Thyroid gland (tissue), 4 donors: ENCODE measurements at regions not wholly inside any gene's neighbourhood (a gene's known extent, or its start where the extent isn't known, plus 50 kb on each side); places are given as distances from the start of the nearest gene placed in this dataset.

Source experiments
- DNase-seq, 2 donors: peaks; one replicate each; pipeline ENCODE4 v3.0.0-alpha.2; 2019
- H3K27ac ChIP-seq, 3 donors: fragments of 200-600 bp; sonication (generic); 1 replicate in 2 of 3; 2 replicates in 1 of 3; pipeline ENCODE4 v1.5.1; 2016 to 2019; ENCODE audit warnings: mild to moderate bottlenecking in 1 of 3, moderate library complexity in 1 of 3
- H3K27me3 ChIP-seq: fragments of 200-600 bp; sonication (generic); one replicate; pipeline ENCODE4 v1.5.1; 2019
- H3K36me3 ChIP-seq, 2 donors: fragments of 200-600 bp; sonication (generic); one replicate each; pipeline ENCODE4 v1.5.1; 2016 to 2019
- H3K4me1 ChIP-seq, 2 donors: fragments of 200-600 bp; sonication (generic); one replicate each; pipeline ENCODE4 v1.5.1; 2017 to 2019
- H3K4me3 ChIP-seq, 3 donors: fragments of 200-600 bp; sonication (generic); replicated peaks in 1 of 3; 1 replicate in 2 of 3; 2 replicates in 1 of 3; pipeline ENCODE4 v1.5.1; 2016; ENCODE audit warnings: mild to moderate bottlenecking in 1 of 3
- H3K9me3 ChIP-seq: fragments of 200-600 bp; sonication (generic); one replicate; pipeline ENCODE4 v1.5.1; 2017
- POLR2A ChIP-seq, 2 donors: fragments of 450-650 bp; IDR thresholded peaks; one replicate each; pipeline ENCODE4 v1.6.1; 2017; ENCODE audit warnings: antibody characterized with exemption in 2 of 2, mild to moderate bottlenecking in 2 of 2, moderate library complexity in 1 of 2
- WGBS, 2 donors: methylation state at CpG; one replicate each; pipeline ENCODE4 v1.1.5; 2017; 5-methylcytosine and 5-hydroxymethylcytosine counted together
- intact Hi-C: fragments of 100-400 bp; cut with DNase I; formaldehyde crosslinking; loops from one replicate; pipeline ENCODE4 v1.15.1; 2023
- TF ChIP-seq, protein P1 (sequence below), 6 experiments: fragments of 200-600 bp in 3 of 6; fragments of 450-650 bp in 3 of 6; sonication (generic) in 3 of 6; IDR thresholded peaks; one replicate each; pipeline ENCODE4 v1.5.1; 2016 to 2019; ENCODE audit warnings: antibody characterized with exemption in 6 of 6, mild to moderate bottlenecking in 2 of 6, inconsistent platforms in 1 of 6, moderate library complexity in 1 of 6

DNA sequence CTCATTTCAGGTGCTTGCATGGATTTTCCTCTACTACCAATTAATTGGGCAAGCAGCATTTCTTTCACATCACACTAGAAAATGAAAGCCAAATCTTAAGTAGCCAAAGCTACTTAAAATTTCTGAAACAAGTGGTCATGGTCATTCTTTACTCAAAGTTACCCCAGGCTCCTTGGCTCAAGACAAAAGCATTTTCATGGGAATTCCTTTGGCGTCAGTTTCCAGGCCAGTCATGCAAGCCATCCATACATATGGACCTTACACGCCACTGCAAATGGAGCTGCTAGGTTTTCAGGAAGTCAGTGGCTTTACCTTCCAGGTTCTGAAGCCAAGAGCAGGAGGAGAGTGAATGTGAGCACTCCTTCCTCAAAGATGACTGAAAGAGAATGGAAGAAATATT lies 83.7 kb upstream of the IL12A start:
- no peak for DNase-seq

GRCh38 chr3:159907828-159908227 lies 80.8 kb upstream of the IL12A start:
- Histone ChIP-seq H3K27me3 (no peaks in the 10 kb centered on the region), H3K36me3 (no peaks in the 10 kb centered on the region), H3K4me1 (no peaks in the 10 kb centered on the region), H3K27ac (no peak overlapping the region), H3K4me3 (no peak overlapping the region), H3K9me3 (no peaks in the 10 kb centered on the region)
- no peak for TF ChIP-seq POLR2A (IDR thresholded peaks at IDR 0.05)
- TF ChIP-seq, protein P1, sequence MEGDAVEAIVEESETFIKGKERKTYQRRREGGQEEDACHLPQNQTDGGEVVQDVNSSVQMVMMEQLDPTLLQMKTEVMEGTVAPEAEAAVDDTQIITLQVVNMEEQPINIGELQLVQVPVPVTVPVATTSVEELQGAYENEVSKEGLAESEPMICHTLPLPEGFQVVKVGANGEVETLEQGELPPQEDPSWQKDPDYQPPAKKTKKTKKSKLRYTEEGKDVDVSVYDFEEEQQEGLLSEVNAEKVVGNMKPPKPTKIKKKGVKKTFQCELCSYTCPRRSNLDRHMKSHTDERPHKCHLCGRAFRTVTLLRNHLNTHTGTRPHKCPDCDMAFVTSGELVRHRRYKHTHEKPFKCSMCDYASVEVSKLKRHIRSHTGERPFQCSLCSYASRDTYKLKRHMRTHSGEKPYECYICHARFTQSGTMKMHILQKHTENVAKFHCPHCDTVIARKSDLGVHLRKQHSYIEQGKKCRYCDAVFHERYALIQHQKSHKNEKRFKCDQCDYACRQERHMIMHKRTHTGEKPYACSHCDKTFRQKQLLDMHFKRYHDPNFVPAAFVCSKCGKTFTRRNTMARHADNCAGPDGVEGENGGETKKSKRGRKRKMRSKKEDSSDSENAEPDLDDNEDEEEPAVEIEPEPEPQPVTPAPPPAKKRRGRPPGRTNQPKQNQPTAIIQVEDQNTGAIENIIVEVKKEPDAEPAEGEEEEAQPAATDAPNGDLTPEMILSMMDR (IDR thresholded peaks at IDR 0.05) = no peak
- no peak for DNase-seq
- intact Hi-C loops = no loop called here
- WGBS, 2 donors = 82 to 93% methylated on average over 1 of the region's 1 CpG

More for the DNA sequence above, 83.7 kb upstream of the IL12A start:
- TF ChIP-seq POLR2A (IDR thresholded peaks at IDR 0.05) = no peak
- TF ChIP-seq, protein P1 (IDR thresholded peaks at IDR 0.05) = no peak
- Histone ChIP-seq H3K27ac (no peak overlapping the region), H3K4me1 (no peaks in the 10 kb centered on the region), H3K36me3 (no peaks in the 10 kb centered on the region), H3K4me3 (no peak overlapping the region), H3K27me3 (no peaks in the 10 kb centered on the region), H3K9me3 (no peaks in the 10 kb centered on the region)
- intact Hi-C loops = no loop called here
- WGBS, 2 donors = 97 to 98% methylated on average over 2 of the region's 2 CpGs

DNA sequence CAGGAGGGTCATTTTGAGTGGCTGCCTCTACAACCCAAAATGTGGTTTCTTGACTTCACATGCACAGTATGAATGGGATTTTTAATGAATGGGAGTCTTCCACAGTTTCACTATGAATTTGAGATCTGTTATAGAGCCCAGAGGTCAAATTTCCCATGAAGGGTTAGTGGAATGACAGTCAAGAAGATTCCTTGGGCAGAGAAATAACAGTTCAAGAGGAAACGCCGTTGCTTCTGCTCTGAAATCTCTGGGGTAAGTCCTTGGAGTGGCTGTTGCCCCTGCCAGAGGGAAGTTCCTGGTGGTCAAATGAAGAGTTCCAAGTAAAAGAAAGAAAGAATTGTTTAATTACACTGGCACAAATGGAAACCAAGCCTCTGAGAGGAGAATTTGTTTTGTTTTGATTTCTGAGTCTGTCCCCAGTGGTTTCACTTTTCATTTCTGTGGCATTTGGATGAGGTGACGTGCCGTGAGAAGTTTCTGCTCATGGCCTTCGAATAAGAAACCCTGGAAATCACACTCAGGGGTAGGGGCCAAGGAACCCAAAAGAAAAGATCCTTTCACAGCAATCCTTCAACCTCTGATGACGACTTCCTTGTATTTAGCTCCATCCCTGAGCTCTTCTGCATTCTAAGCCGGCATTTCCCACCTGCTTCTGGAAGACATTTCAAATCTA lies 77.5 kb upstream of the IL12A start:
- no peaks in the 10 kb centered on the region for H3K27me3 ChIP-seq
- DNase-seq = peak in 1 of 2 donors; percentile 25
- H3K4me3 ChIP-seq = no peak overlapping the region
- H3K4me1 ChIP-seq = no peaks in the 10 kb centered on the region
- 45 to 62% methylated on average over 7 of the region's 7 CpGs for WGBS, 2 donors
- H3K9me3 ChIP-seq = no peaks in the 10 kb centered on the region
- intact Hi-C loops = no loop called here
- TF ChIP-seq POLR2A (IDR thresholded peaks at IDR 0.05) = no peak
- TF ChIP-seq, protein P1 (IDR thresholded peaks at IDR 0.05) = no peak
- H3K27ac ChIP-seq = no peak overlapping the region
- no peaks in the 10 kb centered on the region for H3K36me3 ChIP-seq

GRCh38 chr3:159911664-159912037 lies 77.0 kb upstream of the IL12A start:
- DNase-seq = no peak
- Histone ChIP-seq H3K36me3 (no peaks in the 10 kb centered on the region), H3K4me1 (no peaks in the 10 kb centered on the region), H3K4me3 (no peak overlapping the region), H3K9me3 (no peaks in the 10 kb centered on the region), H3K27me3 (no peaks in the 10 kb centered on the region), H3K27ac (no peak overlapping the region)
- no peak for TF ChIP-seq POLR2A (IDR thresholded peaks at IDR 0.05)
- TF ChIP-seq, protein P1 (IDR thresholded peaks at IDR 0.05) = no peak
- intact Hi-C loops = no loop called here
- 93 to 97% methylated on average over 2 of the region's 2 CpGs for WGBS, 2 donors

DNA sequence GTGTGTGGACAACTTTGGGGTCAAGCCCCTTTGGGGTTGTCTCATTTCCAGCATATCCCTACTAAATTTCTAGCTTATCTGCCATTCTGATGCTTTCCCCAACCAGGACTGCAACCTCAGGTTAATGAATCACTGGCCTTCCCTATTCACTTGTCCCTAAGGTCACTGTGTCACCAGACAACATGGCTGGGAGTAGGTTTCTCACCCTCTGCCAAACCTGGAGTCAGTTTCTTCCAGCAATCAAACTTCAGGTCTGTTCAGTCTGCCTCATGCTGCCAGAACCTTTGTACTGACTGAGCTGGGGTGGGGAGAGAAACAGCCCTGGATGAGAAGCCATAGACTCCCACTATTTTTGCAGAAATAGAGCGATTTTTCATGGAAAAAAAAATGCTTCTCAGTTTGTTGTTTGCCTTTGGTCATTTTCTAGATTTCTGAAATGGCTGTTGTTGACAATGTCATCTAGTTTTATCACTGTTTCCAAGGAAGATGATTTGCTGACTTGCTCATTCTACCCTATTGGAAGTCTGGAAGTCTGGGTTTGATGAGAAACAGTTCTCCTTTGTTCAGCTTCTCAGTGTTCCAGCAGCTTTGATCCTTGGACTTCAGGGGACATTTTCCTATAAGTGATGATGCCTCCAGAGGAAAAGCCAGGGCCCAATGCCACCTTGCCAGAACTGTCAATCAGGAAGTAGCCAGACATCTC lies 74.8 kb upstream of the IL12A start:
- H3K27me3 ChIP-seq = no peaks in the 10 kb centered on the region
- WGBS, 2 donors = 88 to 90% methylated on average over 1 of the region's 1 CpG
- H3K4me3 ChIP-seq = no peak overlapping the region
- H3K36me3 ChIP-seq = no peaks in the 10 kb centered on the region
- no peaks in the 10 kb centered on the region for H3K4me1 ChIP-seq
- no peaks in the 10 kb centered on the region for H3K9me3 ChIP-seq
- intact Hi-C loops = no loop called here
- no peak for DNase-seq
- H3K27ac ChIP-seq = no peak overlapping the region
- no peak for TF ChIP-seq POLR2A (IDR thresholded peaks at IDR 0.05)
- TF ChIP-seq, protein P1 (IDR thresholded peaks at IDR 0.05) = no peak
